MCF 10A (cell line): ENCODE measurements at regions not wholly inside any gene's neighbourhood (a gene's known extent, or its start where the extent isn't known, plus 50 kb on each side); places are given as distances from the start of the nearest gene placed in this dataset.
A peak's percentile ranks its signal among the peaks of the same experiment; 100 is the strongest.

ENCODE experiments used
- BruUV-seq: library from RNA; stranded (reverse); fragments of 400-500 nt; replicated peaks from 2 replicates; lab custom pipeline; 2021; lab: Mats Ljungman, UMichigan
- CTCF ChIA-PET: fragments of 300-600 bp; sonication (Branson Sonifier 250); formaldehyde crosslinking; extraction: SDS; loops from one replicate; lab custom pipeline; 2021; ENCODE audit warnings: antibody characterized with exemption, inconsistent platforms; lab: Yijun Ruan, JAX
- POLR2A ChIA-PET: fragments of 300-600, 350-650 bp; sonication (Branson Sonifier 250); formaldehyde crosslinking; extraction: SDS; loops from one replicate; lab custom pipeline; 2020; ENCODE audit warnings: antibody characterized with exemption, inconsistent platforms; lab: Yijun Ruan, JAX
- DNase-seq: peaks from one replicate; pipeline ENCODE4 v3.0.0-alpha.2; 2018; ENCODE audit not compliant: unreplicated experiment
- H3K27ac Mint-ChIP-seq: one replicate; pipeline ENCODE4 v1.8.0; 2022; ENCODE audit warnings: mild to moderate bottlenecking, low read depth, mixed read lengths; ENCODE audit not compliant: unreplicated experiment
- H3K27me3 Mint-ChIP-seq: one replicate; pipeline ENCODE4 v1.8.0; 2022; ENCODE audit warnings: mixed read lengths; ENCODE audit not compliant: insufficient read depth, unreplicated experiment
- H3K36me3 Mint-ChIP-seq: one replicate; pipeline ENCODE4 v1.8.0; 2022; ENCODE audit warnings: mild to moderate bottlenecking, moderate library complexity, mixed read lengths; ENCODE audit not compliant: insufficient read depth, unreplicated experiment
- H3K4me1 Mint-ChIP-seq: one replicate; pipeline ENCODE4 v1.8.0; 2022; ENCODE audit warnings: mixed read lengths; ENCODE audit not compliant: insufficient read depth, unreplicated experiment
- H3K4me3 Mint-ChIP-seq: one replicate; pipeline ENCODE4 v1.8.0; 2022; ENCODE audit warnings: mild to moderate bottlenecking, moderate library complexity, mixed read lengths; ENCODE audit not compliant: unreplicated experiment
- H3K9me3 Mint-ChIP-seq: one replicate; pipeline ENCODE4 v1.8.0; 2022; ENCODE audit warnings: mixed read lengths; ENCODE audit not compliant: unreplicated experiment
- intact Hi-C: fragments of 100-400 bp; cut with micrococcal nuclease; formaldehyde crosslinking; loops from 2 replicates; pipeline ENCODE4 v1.14.1; 2022
- TF ChIP-seq, protein P1 (sequence below): fragments of 200-600 bp; IDR thresholded peaks from one replicate; pipeline ENCODE4 v1.8.0; 2022; ENCODE audit warnings: antibody characterized with exemption, mild to moderate bottlenecking; ENCODE audit not compliant: unreplicated experiment

GRCh38 chr1:221937155-221937953, 195.5 kb upstream of the DUSP10 start:
- BruUV-seq = no TSS peak
- CTCF ChIA-PET = interaction anchor here (0.6 to 1.1 kb wide), 5 partner anchors 9 to 861 kb away, joined by 3 to 7 read pairs (median 3); no protein-coding TSS in a partner anchor
- Mint-ChIP-seq H3K4me3 (no peak overlapping the region), H3K27ac (no peak overlapping the region), H3K9me3 (peaks cover 22% of the 10 kb centered on the region), H3K36me3 (peaks cover 4% of the 10 kb centered on the region), H3K27me3 (no peaks in the 10 kb centered on the region), H3K4me1 (peaks cover 8% of the 10 kb centered on the region)
- intact Hi-C loops = no loop called here
- POLR2A ChIA-PET = interaction anchor here (0.7 to 2.6 kb wide), 2 partner anchors 41 to 460 kb away, joined by 3 to 10 read pairs; no protein-coding TSS in a partner anchor
- TF ChIP-seq, protein P1, sequence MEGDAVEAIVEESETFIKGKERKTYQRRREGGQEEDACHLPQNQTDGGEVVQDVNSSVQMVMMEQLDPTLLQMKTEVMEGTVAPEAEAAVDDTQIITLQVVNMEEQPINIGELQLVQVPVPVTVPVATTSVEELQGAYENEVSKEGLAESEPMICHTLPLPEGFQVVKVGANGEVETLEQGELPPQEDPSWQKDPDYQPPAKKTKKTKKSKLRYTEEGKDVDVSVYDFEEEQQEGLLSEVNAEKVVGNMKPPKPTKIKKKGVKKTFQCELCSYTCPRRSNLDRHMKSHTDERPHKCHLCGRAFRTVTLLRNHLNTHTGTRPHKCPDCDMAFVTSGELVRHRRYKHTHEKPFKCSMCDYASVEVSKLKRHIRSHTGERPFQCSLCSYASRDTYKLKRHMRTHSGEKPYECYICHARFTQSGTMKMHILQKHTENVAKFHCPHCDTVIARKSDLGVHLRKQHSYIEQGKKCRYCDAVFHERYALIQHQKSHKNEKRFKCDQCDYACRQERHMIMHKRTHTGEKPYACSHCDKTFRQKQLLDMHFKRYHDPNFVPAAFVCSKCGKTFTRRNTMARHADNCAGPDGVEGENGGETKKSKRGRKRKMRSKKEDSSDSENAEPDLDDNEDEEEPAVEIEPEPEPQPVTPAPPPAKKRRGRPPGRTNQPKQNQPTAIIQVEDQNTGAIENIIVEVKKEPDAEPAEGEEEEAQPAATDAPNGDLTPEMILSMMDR = no peak
- DNase-seq = peak; percentile 43

- peaks cover 23% of the 10 kb centered on the region for H3K9me3 Mint-ChIP-seq
- no TSS peak for BruUV-seq
- no peak for DNase-seq
- peaks cover 8% of the 10 kb centered on the region for H3K4me1 Mint-ChIP-seq
- no peaks in the 10 kb centered on the region for H3K27me3 Mint-ChIP-seq
- H3K36me3 Mint-ChIP-seq = peaks cover 6% of the 10 kb centered on the region
- ChIA-PET CTCF (interaction anchor here (0.6 to 0.8 kb wide), 2 partner anchors 11 to 22 kb away, joined by 3 to 4 read pairs; no protein-coding TSS in a partner anchor), POLR2A (interaction anchor here (0.6 to 1.5 kb wide), 2 partner anchors 9 to 14 kb away, joined by 3 to 6 read pairs; no protein-coding TSS in a partner anchor)
- no peak overlapping the region for H3K4me3 Mint-ChIP-seq
- TF ChIP-seq, protein P1 = no peak
- no peak overlapping the region for H3K27ac Mint-ChIP-seq
- intact Hi-C loops = no loop called here
Observed at GRCh38 chr1:221933814-221934213, 191.9 kb upstream of the DUSP10 start.

DNA sequence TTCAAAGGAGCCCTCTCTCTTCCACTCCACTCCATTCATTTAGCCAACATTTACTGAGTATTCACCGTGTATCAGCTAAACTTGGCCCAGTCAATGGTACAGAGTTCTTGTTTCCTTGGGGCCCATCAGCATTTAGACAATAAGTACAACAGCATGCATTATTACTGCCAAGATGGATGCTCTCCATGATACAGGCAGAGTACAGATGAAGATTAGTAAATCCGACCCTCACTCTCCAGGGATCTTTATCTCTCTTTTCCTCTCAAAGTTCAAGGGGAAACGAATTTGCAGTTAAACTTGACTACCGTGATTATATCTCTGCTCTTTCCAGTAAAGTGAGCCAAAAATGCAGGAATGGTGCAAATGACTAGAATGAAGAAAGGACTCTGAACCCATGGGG, 184.6 kb upstream of the DUSP10 start:
- ChIA-PET POLR2A (interaction anchor here (0.9 to 1.1 kb wide), 2 partner anchors 14 to 183 kb away, joined by 4 to 9 read pairs; no protein-coding TSS in a partner anchor), CTCF (interaction anchor here (0.9 to 1.4 kb wide), 3 partner anchors 35 to 538 kb away, joined by 3 to 4 read pairs (median 4); no protein-coding TSS in a partner anchor)
- Mint-ChIP-seq H3K36me3 (no peaks in the 10 kb centered on the region), H3K27ac (no peak overlapping the region), H3K4me1 (no peaks in the 10 kb centered on the region), H3K27me3 (no peaks in the 10 kb centered on the region), H3K4me3 (no peak overlapping the region), H3K9me3 (no peaks in the 10 kb centered on the region)
- DNase-seq = no peak
- TF ChIP-seq, protein P1 = no peak
- no TSS peak for BruUV-seq
- intact Hi-C loops = no loop called here

- no peaks in the 10 kb centered on the region for H3K4me1 Mint-ChIP-seq
- TF ChIP-seq, protein P1 = no peak
- no peak overlapping the region for H3K4me3 Mint-ChIP-seq
- intact Hi-C loops = no loop called here
- H3K27ac Mint-ChIP-seq = no peak overlapping the region
- no peaks in the 10 kb centered on the region for H3K36me3 Mint-ChIP-seq
- H3K27me3 Mint-ChIP-seq = no peaks in the 10 kb centered on the region
- POLR2A ChIA-PET = interaction anchor here (0.6 to 2.0 kb wide), 4 partner anchors 13 to 184 kb away, joined by 3 to 9 read pairs (median 4); partner anchors contain the start of gene DUSP10
- CTCF ChIA-PET = interaction anchor here (0.7 to 1.4 kb wide), 5 partner anchors 35 to 539 kb away, joined by 3 to 4 read pairs (median 3); no protein-coding TSS in a partner anchor
- H3K9me3 Mint-ChIP-seq = no peaks in the 10 kb centered on the region
- no TSS peak for BruUV-seq
- DNase-seq = no peak
Observed at GRCh38 chr1:221925947-221926346, 184.1 kb upstream of the DUSP10 start.
